DMS114 treated with DMSO at 0.1 percent for 48 hours (cell line): ENCODE measurements at regions not wholly inside any gene's neighbourhood (a gene's known extent, or its start where the extent isn't known, plus 50 kb on each side); places are given as distances from the start of the nearest gene placed in this dataset.
"Not testable (repeated sequence)": the region's sequence is repeated elsewhere in the genome, so short reads cannot be mapped to it uniquely, and the experiment has no call there.

ENCODE experiments used
- DNase-seq: peaks from one replicate; lab custom pipeline; 2025; ENCODE audit not compliant: unreplicated experiment; lab: John Stamatoyannopoulos, UW

- no peak for DNase-seq
Measured at GRCh38 chr5:12668564-12668963, 764.3 kb upstream of the CTNND2 start.

GRCh38 chr5:12667818-12668217 lies 763.6 kb upstream of the CTNND2 start:
- not testable (repeated sequence) for DNase-seq

DNA sequence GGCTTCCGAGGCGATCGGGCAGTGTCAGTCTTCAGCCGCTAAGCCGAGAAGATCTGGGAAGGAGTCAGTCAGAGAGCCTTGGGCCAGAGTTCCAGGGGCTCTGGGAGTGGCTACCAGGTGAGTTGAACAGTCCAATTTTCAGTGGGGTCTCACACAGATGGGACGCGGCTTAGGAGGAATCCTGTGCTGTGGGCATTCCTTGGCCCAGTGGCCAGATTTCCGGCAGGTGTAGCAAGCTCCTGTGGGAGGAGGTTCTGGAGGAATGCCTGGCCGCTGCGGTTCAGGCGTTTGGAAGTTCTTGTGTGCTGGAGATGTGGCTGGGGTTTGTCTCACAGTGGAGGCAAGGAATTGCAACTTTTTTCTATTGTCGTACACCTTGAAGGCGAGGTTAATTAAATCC lies 761.5 kb upstream of the CTNND2 start:
- DNase-seq = not testable (repeated sequence)

DNA sequence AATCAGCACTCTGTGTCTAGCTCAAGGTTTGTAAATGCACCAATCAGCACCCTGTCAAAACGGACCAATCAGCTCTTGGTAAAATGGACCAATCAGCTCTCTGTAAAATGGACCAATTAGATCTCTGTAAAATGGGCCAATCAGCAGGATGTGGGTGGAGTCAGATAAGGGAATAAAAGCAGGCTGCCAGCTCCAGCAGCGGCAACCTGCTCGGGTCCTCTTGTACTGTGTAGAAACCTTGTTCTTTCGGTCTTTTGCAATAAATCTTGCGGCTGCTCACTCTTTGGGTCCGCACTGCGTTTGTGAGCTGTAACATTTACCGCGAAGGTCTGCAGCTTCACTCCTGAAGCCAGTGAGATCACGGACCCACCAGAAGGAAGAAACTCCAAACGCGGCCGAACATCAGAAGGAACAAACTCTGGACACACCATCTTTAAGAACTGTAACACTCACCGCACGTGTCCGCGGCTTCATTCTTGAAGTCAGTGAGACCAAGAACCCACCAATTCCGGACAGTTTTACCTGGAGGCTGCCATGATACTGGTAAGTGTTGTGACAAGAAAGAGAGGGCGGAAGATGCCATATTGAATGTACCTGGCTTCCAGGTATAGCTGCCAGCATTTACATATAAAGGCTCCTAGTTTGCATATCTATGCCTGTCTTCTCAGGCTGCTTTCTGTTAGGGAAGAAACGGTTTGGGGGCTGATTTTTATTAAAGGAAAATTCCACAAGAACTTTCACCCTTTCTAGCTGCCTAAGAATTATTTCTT lies 758.5 kb upstream of the CTNND2 start:
- no peak for DNase-seq

GRCh38 chr5:12661617-12662370 lies 757.5 kb upstream of the CTNND2 start:
- no peak for DNase-seq

DNA sequence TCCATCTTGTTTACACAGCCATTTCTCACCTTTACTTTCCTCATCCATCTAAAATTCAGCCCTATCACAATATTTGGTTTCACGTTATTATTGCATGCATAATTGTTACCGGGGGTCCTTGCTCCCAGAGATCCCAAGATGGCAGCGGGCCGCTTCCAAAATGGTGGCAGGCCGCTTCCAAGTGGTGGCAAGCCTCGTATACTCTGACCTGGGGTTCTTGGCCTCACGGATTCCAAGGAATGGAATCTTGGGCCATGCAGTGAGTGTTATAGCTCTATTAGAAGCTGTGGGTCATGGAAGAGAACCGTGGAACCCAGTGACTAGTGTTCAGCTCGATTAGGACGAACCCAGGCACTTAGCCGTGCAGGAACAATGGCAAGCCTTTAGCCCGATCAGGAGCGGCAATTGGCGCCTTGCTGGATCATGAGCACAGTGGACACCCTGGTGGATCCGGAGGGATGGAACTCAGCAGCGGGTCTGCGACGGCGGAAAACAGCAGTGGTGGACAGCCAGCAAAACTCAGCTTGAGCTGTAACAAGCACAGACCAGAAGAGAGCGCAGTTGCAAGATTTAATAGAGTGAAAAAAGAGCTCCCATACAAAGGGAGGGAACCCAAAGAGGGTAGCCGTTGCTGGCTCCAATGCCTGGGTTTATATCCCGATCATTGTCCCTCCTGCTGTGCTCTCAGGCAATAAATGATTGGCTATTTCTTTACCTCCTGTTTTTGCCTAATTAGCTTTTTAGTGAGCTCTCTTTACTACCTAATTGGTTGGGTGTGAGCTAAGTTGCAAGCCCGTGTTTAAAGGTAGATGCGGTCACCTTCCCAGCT lies 756.2 kb upstream of the CTNND2 start:
- DNase-seq = not testable (repeated sequence)

DNA sequence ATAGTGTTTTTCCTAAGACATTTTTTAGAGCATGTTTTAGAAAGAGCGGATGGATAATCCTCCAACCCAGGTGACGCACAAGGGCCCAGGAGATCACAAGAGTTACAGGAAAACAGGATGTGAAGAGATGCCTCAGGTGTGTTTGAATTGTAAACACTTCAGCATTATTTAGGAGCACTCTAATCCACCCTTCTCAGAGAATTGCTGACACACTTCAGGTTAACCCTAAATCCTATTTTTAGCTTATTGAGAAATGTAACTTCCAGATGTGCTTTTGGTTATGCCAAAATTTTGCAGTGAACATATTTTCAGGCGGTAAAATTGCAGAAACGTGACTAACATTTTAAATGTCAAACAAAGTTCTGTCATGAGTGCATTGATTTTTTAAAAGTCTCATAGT lies 755.4 kb upstream of the CTNND2 start:
- DNase-seq = no peak

DNA sequence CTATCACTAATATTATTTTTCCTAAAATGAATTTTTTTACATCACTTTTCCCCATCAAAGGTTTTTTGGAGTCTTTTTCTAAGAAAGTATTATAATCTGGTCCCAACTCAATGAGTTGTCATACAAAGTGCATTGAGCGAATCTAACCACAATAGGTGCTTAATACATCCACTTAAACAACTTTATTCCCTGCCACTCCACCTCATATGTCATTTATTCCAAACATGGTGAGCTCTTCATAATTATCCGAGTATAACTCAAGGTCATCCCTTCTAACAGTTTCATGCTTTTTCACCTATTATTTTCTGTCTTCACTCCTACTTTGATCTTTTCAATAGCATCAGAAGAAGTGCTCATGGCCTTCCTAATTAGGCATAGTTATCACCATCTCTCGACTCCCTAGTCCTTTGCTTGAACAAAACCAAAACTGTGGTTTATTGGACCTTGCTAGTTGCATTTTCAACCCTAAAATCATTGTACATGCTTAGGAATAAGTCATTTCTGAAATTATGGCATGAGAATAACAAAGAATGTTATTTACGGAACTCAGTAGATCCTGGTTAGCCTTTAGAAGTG lies 754.7 kb upstream of the CTNND2 start:
- DNase-seq = no peak

DNA sequence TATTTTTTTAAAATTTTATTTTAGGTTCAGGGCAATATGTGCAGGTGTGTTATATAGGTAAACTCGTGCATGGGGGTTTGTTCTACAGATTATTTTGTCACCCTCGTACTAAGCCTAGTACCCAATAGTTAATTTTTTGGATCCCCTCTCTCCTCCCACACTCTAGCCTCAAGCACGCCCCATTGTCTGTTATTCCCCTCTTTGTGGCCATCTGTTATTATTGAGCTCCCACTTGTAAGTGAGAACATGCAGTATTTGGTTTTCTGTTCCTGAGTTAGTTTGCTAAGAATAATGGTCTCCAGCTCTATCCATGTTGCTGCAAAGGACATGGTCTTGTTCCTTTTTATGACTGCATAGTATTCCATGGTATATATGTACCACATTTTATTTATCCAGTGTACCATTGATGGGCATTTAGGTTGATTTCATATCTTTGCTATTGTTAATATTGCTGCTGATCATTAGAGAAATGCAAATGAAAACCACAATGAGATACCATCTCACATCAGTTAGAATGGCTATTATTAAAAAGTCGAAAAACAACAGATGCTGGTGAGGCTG lies 753.7 kb upstream of the CTNND2 start:
- not testable (repeated sequence) for DNase-seq

GRCh38 chr5:12655675-12656074 lies 751.4 kb upstream of the CTNND2 start:
- no peak for DNase-seq

DNA sequence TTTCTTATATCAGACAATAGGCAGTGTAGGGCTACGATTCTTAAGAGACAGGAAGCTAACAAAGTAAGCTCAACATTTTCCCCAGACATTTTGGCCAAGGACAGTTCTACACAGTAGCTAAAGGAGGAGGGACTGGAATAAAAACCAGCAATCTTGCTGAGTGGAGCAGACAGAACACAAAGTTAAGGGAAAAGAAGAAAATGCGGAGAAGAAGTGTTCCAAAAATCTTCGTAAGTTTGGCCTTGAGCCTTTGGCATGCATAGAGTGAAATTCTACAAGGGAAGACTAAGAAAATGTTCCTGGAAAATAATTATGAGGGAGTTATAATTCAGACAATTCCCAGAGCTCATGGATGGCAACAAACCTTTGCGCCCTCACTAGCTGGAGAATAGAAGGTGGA lies 748.0 kb upstream of the CTNND2 start:
- DNase-seq = no peak

- DNase-seq = no peak
Measured at GRCh38 chr5:12648558-12648957, 744.3 kb upstream of the CTNND2 start.

- no peak for DNase-seq
Measured at GRCh38 chr5:12647613-12648012, 743.4 kb upstream of the CTNND2 start.

DNA sequence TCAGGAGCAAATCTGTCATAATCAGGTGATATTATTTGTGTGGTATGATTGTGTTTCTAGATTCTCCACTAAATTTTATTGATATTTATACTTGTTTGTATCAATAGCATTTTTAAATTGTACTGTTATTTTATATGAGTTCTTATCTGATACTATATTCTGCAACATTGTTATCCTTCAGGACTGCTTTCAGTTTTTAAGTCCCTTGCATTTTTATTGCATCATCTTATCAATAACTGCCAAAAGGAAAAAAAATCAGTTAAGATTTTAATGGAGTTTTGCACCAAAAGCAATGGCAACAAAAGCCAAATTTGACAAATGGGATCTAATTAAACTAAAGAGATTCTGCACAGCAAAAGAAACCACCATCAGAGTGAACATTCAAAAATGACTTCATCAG lies 741.3 kb upstream of the CTNND2 start:
- DNase-seq = no peak

GRCh38 chr5:12636209-12636608 lies 732.0 kb upstream of the CTNND2 start:
- DNase-seq = no peak

GRCh38 chr5:12626556-12626955 lies 722.3 kb upstream of the CTNND2 start:
- no peak for DNase-seq

DNA sequence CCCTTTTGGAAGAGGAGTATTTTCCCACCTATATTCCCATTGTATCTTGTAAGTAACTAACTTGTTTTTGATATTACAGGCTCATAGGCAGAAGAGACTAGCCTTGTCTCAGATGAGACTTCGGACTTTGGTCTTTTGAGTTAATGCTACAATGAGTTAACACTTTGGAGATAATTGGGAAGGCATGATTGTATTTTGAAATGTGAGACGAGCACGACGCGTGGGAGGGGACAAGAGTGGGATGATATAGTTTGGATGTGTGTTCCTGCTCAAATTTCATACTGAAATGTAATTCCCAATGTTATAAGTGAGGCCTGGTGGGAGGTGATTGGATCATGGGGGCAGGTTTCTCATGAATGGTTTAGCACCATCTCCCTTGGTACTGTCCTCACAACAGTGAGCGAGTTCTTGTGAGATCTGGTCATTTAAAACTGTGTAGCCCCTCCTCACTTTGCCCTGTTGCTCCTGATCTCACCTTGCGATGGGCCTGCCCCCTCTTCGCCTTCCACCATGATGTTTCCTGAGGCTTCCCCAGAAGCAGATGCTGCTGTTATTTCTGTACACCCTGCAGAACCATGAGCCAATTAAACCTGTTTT lies 721.5 kb upstream of the CTNND2 start:
- no peak for DNase-seq

DNA sequence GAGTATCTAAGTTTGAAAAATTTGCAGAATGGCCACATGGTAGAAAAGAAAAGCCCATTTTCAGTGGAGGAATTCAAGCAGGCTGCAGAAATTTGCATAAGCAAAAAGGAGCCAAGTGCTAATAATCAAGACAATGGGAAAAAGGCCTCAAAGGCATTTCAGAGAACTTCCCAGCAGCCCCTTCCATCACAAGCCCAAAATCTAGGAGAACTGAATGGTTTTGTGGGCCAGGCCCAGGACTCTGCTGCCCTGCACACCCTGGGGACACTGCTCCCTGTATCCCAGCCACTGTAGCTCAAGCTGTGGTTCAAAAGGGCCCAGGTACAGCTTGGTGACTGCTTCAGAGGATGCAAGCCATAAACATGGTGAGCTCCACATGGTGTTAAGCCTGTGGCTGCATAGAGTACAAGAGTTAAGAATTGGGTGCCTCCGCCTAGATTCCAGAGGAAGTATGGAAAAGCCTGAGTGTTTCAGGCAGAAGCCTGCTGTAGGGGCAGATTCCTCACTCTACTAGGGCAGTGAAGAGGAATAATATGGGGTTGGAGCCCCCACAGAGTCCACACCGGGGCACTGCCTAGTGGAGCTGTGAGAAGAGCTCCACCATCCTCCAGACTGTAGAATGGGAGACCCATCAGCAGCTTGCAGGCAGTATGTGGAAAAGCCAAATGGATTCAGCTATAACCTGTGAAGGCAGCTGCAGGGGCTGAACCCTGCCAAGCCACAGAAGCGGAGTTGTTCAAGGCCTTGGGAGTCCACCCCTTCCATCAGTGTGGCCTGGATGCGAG lies 720.7 kb upstream of the CTNND2 start:
- no peak for DNase-seq

- DNase-seq = no peak
Measured at GRCh38 chr5:12623408-12623807, 719.2 kb upstream of the CTNND2 start.

GRCh38 chr5:12616093-12616492 lies 711.8 kb upstream of the CTNND2 start:
- DNase-seq = no peak
